ENCODE measurements at regions not wholly inside any gene's neighbourhood (a gene's known extent, or its start where the extent isn't known, plus 50 kb on each side); places are given as distances from the start of the nearest gene placed in this dataset.

DNA sequence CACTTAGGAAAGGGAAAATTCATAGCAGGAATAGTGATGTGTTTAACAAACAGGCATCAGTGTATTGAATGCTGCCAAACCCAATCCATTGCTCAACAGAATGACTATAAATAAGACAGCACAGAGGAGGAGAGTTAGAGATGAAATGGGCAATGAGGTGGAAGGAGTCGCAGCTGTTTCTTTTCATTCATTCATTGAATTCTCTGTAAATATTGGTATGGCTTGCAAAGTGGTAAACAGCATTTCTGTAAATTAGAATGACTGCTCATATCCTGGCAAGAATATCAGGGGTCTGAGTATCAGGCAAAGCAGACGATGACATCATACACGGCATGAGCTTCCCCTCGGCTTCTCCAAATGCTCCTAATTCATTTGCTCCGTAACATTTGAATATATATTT, 703.6 kb upstream of the SLC35B3 start:
- TF ChIP-seq POLR2A (IDR thresholded peaks at IDR 0.05; ENCODE audit: low read length): no peak
- TF ChIP-seq GATA1 (IDR thresholded peaks at IDR 0.05; ENCODE audit: low read depth, low read length): no peak
